ENCODE measurements at regions not wholly inside any gene's neighbourhood (a gene's known extent, or its start where the extent isn't known, plus 50 kb on each side); places are given as distances from the start of the nearest gene placed in this dataset.

DNA sequence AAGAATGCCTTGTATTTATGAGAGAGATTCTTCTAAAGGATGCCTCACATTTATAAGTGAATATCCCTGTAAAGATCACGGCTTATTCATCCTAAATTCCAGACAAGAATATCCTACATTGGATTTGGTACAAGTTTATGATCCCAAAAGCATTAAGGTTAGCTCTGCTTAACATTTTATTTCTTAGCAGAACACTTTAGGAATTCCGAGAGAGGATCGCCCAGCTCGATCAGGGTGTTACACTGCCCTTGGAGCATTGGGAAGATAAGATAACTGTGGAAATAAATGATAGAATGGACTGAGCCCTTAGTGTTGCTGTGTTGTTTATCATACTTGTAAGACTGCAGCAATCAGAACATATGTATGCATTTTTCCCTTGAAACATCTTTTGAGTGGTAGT, 223.0 kb upstream of the CDIN1 start:
- DNase-seq (ENCODE audit: low spot score): no peak

DNA sequence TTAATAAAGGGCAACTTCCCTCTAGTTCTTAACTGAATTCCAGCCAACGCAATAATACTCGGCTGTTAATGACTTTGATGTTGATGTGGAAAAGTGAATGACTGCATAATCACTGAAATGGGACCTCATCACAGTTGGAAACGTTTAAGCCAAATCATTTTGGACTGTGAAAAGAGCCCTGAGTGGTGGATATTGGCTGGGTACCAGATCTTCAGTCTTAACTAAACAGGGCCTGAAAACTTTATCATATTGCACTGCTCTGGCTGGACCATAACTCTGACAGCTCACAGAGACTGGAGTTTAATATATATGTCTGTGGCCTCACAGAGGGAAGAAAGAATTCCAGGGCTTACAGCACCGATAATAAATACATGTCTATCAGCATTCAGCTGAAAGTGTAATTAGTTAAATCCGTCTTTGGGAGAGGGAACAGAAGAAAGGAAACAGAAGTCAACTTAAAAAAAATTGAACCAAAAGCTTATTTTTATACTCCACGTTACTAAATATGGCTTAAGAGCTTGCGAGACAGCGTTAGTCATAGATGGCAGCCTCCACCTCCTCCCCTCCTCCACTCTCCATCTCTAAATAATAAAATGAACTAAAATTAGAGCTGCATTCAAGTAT, 222.3 kb upstream of the CDIN1 start:
- DNase-seq (ENCODE audit: low spot score): no peak

DNA sequence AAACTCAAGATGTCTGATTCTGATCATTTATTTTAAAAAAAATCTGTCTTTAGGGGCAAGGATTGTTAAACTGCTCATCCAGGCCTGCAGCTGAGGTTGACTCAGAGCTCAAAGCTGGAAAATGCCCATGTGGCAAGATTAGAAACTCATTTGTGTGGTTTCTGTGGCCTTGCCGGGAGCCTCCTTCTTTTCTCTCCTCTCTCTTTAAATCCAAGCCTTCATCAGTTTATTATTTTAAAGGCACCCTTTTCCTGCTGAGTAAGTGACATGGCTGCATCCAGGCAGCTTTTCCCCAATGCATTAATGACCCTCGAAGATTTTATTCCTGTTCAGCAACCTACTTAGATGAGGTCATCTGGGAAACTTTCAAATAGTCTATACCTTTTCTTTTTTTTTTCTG, 221.3 kb upstream of the CDIN1 start:
- no peak for DNase-seq (ENCODE audit: low spot score)

DNA sequence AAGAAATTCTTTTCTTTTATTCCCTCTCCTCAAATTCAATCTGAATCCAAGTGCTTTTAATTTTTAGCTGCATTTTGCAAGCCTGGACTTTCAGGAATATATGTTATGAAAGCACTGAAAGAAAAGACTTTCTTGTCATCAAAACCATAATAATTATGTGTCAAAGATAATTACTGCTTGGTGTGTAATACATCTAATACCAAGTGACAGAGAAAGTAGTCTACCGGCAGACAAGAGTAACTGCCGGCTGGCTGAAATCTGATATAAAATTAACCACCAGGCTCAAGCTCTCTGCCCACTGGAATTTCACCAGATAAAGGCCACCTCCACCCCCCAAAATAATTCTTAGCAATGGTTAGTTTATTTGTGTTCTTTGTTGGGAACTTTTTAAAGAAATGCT, 220.9 kb upstream of the CDIN1 start:
- DNase-seq (ENCODE audit: low spot score): no peak

DNA sequence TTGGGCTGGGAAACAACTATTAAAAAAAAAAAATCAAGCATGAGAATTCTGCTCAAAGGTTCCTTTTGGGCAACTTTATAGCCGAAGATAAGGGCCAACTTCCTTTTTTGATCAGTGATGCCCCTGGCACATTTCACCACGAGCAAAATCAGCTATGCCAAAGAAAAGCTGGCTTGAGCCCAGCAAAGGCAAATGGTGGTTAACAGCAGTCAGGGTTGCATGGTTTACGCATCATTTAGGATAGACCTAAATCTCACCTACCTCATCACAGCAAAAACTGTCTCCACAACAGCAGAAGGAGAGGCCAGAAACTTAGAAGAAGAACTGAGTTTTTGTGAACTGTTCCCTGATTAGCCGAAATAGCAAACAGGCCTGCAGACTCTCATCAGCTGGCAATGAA, 220.1 kb upstream of the CDIN1 start:
- no peak for DNase-seq (ENCODE audit: low spot score)

DNA sequence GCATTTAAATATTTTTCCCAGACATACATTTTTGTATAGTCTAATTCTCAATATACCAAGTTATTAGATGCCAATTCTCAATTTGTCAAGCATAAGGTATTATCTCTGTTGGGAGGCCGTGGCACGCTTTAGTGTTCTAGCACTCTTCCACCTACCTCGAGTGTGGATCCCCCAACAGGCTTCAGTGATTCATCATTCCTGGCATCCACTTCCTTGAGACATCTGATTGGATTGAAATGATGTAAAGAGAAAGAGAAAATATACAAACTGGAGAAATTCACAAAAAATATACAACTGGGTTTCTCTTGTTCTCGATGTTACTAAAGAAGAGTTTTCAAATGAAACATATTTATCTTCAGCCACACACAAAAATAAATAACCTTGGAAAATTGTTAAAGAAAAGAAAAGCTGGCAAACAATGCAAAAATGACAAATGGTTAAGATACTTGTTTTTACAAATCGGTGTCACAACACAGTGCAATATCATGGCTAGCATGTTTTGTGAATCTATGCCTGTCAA, 218.0 kb upstream of the CDIN1 start:
- no peak for DNase-seq (ENCODE audit: low spot score)

DNA sequence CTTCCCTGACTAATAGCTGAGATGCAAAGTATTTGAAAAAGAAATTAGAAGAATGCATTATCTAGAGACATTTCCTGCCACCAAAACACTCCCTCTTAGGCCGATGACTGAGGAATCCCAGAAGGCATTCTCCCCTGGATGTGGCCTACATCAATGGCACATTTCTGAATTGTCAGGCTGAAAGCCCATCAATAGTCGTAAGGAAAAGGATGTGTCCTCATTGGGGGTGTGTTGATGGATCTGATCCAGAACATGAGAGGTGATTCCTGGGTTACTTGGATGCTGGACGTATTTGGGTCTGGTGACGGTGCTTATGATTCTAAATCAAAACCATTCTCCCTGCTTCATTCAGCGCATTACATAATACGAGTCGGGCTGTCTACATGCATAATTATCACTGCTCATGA, 216.9 kb upstream of the CDIN1 start:
- no peak for DNase-seq (ENCODE audit: low spot score)

DNA sequence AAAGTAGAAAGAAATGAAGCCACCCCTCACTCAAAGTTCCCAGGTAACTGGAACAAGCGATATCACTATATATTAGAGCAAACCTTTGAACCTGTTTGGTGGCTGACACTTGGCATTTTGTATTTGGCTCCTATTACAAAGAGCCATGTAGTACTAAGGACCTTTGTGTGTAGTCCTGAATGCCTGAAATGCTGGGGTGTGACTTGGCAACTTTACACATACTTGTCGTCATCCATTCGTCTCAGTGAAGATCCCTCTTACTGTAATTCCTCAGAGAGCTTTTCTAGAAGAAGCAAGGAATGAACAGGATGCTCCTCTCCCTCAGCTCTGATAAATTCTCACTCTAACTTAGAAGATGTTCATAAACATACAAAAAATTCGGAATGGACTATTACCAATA, 216.1 kb upstream of the CDIN1 start:
- no peak for DNase-seq (ENCODE audit: low spot score)

DNA sequence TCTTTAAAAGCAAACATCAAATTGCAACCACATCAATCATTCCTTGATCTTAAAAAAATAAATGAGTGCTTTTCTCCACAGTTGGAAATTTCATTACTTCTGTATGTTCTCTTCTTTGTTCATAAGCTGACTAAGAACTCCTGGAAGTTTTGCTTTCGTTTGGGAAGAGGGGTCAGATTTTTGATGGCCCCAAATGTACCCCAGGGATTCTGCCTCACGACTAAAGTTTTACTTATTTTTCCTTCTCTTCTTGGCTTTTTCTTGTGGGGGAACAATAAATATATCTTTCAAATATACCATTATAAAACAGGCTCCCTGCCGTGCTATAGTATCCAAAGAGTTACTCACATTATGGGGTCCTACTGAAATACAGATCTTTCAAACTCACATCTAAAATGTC, 215.0 kb upstream of the CDIN1 start:
- no peak for DNase-seq (ENCODE audit: low spot score)

DNA sequence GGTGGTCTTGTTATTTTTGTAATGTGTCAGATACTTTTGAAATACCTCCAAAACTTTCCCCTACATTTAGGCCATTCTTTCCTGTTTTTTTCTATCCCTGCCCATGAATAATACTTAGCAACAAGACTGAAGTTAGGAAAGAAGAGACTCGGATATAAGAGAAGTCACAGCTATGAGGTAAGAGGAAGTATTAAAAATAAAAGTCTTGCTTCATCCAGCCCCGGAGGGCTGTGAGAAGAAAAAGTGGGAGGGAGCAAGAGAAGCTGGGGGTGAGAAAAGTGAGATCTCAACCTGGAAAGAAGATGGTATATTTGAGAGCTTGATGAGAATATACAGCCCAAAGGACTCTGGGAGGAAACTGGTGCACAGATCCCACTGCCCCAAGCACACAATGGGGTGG, 213.5 kb upstream of the CDIN1 start:
- no peak for DNase-seq (ENCODE audit: low spot score)

DNA sequence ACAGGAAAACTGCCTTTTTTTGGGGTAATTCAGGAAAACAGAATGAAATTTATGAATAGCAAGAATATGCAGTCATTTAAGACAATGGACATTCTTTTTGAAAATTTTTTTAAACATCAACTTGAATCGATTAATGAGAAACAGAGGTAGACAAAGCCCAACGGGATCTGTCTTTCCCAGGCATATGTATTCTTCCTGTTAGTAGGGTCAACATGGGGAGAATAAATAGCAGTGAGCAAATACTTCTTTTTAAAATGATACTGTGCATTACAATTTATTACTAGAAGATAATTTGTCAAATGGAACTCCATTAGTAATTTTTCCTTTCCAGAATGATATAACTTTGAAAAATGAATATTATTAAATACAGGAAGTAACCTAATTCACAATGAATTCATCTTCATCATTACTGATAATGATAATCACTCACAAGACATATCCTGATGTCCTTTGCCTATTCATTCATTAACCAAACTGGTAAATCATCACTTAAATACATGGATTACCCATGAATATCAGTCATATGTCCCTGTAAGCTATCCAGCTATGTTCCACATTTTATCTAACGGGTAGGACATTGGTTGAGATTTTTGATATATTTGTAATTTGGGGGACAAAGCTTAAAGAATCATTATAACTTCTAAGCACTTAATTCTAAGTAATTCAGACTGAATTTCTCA, 209.2 kb upstream of the CDIN1 start:
- DNase-seq (ENCODE audit: low spot score): no peak

DNA sequence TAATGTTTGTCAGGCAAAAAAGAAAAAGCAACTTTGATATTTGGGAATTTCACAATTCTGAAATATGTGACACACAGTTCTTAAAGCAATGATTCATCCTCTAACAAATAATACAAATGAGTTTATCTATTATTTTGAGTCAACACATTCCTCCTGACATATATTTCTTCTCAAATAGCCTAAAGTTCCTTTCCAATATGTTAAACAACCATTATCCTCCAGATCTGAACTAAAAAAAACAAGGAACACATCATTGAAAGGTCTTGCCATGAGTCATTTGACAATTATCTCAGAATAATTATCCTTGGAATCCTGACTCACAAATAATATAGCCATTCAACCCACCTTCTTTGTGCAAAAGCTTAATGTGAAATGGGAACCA, 208.7 kb upstream of the CDIN1 start:
- DNase-seq (ENCODE audit: low spot score): no peak

DNA sequence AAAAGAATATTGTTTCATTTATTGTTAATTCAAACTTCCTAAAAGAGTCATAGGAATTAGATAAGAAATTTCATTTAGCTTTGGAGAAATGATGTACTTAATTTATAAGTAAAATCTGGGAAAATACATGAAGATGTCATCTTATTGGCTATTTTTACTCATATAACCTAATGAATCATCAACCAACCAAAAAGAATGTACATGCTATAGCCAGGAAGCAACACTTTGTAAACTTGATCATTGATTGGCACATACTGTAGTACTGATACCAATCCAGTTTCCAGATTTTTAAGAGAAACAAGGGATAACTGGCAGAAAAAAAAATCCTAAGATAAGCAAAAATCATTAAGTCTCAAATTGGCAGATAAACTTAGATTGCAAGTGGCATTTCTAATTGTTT, 207.9 kb upstream of the CDIN1 start:
- DNase-seq (ENCODE audit: low spot score): no peak

DNA sequence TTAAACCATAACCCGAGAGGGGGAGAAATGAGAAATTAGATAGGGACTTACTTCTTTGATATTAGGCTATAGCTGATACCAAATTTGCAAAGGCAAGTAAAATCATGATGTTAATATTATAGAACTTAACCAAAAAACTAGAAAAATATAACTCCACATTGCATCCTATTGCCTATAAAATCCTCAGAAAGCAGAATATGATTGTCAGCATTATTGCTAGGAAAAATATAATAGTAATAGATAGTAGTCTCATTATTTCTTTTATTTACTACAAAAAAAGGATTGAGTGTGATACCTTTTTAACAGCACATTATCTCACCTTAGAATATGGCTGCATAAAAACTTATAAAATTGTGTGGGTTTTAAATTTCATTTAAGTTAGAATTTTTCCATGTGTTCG, 206.5 kb upstream of the CDIN1 start:
- DNase-seq (ENCODE audit: low spot score): no peak

DNA sequence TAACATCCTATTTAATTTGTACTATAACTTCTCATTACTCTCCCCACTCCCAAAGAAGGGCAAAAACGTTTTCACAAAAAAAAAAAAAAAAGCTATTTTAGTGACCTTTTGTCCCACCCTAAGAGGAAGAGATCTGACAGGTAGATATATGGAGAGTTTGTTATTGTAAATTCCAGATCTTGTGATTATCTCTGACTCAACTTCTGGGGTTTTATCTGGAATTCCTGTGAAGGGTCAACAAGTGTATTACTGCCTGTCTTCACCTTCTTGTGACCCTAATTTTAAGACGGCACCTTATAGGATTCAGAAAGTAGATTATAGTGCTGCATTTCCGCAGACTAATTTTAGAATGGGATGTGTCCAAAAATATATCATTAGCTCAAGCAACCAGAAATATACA, 205.9 kb upstream of the CDIN1 start:
- DNase-seq (ENCODE audit: low spot score): no peak

DNA sequence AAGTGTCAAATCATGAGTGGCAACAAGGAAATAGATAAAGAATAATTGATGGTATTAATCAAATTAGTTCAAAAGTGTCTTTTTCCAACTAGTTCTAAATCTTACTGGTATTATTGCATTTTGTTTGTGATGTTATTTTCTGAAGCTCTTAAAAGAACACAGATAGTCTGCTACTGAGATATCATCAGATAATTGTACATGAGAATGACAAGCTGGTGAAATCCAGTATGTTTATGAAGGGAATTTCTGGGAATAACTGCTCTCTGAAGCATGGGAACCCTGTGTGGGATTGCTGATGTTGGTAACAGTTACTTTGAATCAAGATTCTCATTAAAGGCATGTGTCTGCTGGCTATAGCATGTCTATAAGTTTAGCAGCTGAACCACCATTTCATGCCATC, 190.3 kb upstream of the CDIN1 start:
- no peak for DNase-seq (ENCODE audit: low spot score)

DNA sequence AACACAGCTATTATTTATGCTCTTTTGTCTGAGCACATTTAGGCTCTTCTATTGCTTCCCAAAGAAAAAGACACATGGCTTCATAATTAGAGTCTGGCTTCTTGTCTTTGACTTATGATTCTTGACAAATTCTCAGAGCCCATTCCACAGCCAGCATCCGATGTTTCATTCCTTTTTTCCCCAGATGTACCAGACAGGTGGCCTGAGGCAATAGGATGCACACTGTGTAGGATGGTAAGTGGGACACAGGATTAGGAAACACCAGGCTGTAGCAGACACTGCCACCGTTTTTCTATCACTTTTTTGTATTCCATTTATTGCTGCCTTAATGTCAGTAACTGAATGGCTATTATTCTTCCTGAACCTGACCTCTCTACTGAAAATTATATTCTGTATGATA, 188.9 kb upstream of the CDIN1 start:
- no peak for DNase-seq (ENCODE audit: low spot score)

DNA sequence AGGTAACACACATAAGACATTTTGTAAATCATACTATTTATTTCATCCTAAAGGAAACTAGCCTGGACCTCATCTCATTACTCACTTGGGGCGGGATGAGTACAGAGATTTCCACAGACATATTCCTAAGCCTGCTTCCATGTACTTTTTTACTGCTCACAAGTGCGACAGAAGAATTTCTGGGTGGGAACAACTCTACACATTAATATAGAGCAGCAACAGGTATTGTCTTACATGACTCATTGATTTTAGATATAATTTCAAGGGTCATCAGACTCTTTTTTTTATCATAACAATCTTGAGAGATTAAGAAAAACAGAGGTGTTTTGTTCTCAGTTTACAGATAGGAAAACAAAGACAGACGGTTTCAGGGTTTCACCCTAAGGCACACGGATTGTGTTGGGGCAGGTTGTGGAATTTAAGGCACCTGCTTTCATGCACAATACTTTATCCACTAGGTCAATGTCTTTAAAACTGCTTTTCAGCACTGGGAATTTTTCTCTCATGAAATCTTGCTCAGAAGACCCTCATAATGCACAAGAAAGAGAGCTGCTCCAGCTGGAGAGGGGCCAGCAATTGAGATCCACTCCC, 186.7 kb upstream of the CDIN1 start:
- DNase-seq (ENCODE audit: low spot score): no peak

DNA sequence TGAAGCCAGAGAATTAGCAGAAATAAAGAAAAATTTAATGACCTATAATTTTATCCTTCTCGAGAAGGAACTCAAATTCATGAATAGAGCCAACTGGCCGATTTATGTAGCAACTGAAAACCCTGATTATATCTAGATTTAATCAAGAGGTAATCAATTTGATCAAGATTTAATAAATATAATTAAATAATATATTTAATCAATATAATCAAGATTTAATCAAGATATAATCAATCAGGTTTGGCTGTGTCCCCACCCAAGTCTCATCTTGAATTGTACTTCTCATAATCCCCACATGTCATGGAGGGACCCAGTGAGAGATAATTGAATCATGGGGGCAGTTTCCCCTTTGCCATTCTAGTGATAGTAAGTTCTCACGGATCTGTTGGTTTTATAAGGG, 181.2 kb upstream of the CDIN1 start:
- DNase-seq (ENCODE audit: low spot score): no peak

DNA sequence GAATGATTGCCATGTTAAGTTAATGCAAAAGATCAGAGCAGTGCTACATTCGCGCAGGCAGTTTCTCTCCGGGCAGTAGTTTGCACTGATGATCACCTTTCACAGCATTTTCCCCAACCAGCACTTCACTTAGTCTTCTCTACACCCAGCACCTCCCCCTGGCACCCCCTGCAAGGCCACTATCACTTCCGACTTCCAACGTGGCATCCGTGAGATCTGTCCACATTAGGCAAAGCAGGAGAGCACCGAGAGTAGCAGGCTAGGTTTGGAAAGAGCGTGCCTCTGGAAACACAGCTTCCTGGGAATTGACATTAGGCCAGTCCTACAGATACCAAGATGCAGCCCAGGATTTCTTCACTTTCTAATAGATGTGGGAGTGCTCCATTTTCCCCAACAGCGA, 180.2 kb upstream of the CDIN1 start:
- DNase-seq (ENCODE audit: low spot score): no peak

DNA sequence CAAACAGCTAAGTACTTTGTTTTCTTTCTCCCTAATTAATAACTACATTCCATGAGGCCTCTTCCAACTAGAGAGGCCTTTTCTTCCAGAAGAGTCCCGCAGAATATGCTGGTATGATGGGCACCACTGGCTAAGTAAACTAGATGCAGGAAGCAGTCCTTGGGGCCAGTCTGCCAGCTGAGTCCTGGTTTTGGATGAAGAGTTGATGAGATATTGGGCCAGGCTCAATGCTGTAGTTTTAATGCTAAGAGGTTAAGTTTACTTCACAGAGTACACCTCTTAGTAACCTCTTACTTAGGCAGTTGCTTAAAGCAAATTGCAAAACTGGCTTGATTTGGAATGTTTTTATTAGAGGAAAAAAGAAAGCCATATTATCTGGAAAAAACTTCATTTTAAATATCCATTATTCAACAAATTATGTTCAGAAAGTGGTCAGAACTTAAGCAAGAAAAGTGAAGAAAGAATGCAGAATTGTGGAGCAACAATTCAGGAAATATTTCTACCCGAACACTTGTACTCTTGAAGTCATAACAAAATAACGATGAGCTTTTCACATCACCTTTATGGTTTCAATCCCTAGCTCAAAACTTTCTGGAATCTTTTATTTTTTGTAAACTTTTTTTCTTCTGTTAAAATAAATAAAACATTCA, 178.4 kb upstream of the CDIN1 start:
- DNase-seq (ENCODE audit: low spot score): no peak

DNA sequence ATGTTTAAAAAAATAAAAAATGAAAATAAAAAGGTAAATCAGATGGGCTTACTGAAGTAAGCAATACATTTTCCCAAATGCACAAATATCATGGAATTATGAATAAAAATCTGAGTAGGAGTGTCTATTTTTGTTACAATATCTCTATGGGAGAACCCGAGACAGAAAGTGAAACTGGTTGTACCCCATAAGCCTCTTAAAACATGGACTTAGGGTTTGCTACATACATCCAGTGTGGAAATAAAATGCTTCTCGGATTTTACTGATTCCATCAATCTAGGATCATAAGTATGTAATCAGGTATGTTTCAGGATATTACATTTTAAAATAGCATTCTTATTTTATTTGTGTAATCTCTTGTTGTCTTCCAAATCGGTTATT, 177.8 kb upstream of the CDIN1 start:
- no peak for DNase-seq (ENCODE audit: low spot score)

DNA sequence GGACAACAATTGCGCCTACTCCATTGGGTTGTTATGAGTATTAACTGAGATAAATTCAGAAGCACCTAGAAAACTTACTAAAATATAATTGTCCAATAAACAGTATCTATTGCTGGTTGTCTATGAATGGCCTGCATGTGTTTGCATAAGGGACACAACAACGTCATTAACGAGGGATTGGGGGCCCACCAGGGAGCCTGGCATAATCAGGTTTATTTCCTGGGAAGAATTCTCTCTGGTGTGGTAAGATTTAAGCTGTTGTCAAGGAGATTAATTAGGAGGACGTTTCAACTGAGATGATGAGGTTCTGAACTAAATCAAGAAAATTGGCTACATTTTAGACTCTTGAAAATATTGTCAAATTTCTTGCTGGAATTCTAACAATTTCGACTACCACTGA, 176.1 kb upstream of the CDIN1 start:
- DNase-seq (ENCODE audit: low spot score): no peak

All from left forelimb (tissue), 1 donor.